Panc1 (cell line): ENCODE measurements at regions not wholly inside any gene's neighbourhood (a gene's known extent, or its start where the extent isn't known, plus 50 kb on each side); places are given as distances from the start of the nearest gene placed in this dataset.

Experiments
- CTCF ChIP-seq: fragments of 450-650 bp; IDR thresholded peaks from 2 replicates; pipeline ENCODE4 v1.5.1; 2017; ENCODE audit warnings: mild to moderate bottlenecking
- POLR2AphosphoS5 ChIP-seq: IDR thresholded peaks from 2 replicates; pipeline ENCODE4 v1.6.1; 2012; ENCODE audit warnings: mild to moderate bottlenecking, low read depth, low read length, moderate library complexity
- TCF7L2 ChIP-seq: IDR thresholded peaks from 2 replicates; pipeline ENCODE4 v1.6.1; 2011; ENCODE audit warnings: mild to moderate bottlenecking, low read depth, low read length, inconsistent platforms
- TF ChIP-seq, protein P1 (sequence below), 2 experiments: IDR thresholded peaks; 2 replicates each; pipeline ENCODE4 v1.6.1; 2011 to 2012; ENCODE audit warnings: low read depth in 2 of 2, control low read depth in 1 of 2, low read length in 1 of 2, mild to moderate bottlenecking in 1 of 2, moderate library complexity in 1 of 2; ENCODE audit not compliant: insufficient read depth in 1 of 2

DNA sequence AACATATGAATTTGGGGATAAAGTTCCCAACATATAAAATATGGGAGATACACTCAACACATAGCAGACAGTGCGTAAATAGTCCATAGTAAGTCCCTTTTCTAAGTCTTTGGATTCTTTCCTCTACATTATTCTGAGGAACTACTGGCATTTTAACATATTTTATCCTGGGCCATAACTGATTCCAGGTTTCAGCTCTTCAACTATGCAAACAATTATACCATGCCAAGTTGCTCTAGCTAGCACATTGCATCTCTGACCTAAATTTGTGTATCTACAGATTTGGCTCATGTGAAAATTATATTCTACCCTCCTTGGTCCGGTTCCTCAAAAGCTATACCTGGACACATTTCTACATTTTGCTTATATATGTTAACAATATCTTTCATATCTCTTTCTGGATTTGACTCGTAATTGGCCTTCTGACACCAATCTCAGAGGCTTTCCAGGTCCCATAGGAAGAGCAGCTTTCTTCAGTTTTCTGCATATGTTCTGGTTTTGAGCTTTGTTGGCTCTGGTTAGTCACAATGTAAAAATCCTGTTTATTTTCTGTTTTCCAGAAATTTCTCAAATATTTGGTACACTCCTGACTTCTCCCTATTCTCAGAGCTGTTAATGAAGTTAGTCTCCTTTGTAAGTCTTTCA is 305.4 kb downstream of the BMP4 start:
- TF ChIP-seq POLR2AphosphoS5 (no peak), CTCF (no peak), TCF7L2 (no peak)
- TF ChIP-seq, protein P1, sequence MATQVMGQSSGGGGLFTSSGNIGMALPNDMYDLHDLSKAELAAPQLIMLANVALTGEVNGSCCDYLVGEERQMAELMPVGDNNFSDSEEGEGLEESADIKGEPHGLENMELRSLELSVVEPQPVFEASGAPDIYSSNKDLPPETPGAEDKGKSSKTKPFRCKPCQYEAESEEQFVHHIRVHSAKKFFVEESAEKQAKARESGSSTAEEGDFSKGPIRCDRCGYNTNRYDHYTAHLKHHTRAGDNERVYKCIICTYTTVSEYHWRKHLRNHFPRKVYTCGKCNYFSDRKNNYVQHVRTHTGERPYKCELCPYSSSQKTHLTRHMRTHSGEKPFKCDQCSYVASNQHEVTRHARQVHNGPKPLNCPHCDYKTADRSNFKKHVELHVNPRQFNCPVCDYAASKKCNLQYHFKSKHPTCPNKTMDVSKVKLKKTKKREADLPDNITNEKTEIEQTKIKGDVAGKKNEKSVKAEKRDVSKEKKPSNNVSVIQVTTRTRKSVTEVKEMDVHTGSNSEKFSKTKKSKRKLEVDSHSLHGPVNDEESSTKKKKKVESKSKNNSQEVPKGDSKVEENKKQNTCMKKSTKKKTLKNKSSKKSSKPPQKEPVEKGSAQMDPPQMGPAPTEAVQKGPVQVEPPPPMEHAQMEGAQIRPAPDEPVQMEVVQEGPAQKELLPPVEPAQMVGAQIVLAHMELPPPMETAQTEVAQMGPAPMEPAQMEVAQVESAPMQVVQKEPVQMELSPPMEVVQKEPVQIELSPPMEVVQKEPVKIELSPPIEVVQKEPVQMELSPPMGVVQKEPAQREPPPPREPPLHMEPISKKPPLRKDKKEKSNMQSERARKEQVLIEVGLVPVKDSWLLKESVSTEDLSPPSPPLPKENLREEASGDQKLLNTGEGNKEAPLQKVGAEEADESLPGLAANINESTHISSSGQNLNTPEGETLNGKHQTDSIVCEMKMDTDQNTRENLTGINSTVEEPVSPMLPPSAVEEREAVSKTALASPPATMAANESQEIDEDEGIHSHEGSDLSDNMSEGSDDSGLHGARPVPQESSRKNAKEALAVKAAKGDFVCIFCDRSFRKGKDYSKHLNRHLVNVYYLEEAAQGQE (IDR thresholded peaks at IDR 0.05; ENCODE audit: insufficient read depth in 1 of 2, low read depth in 2 of 2, low read length in 1 of 2), result no peak
